A549 (cell line): ENCODE measurements at regions not wholly inside any gene's neighbourhood (a gene's known extent, or its start where the extent isn't known, plus 50 kb on each side); places are given as distances from the start of the nearest gene placed in this dataset.

ENCODE experiments used
- CTCF ChIP-seq: fragments of >200 bp; sonication (Bioruptor Twin); formaldehyde crosslinking; IDR thresholded peaks from 3 replicates; pipeline ENCODE4 v1.5.1; 2016
- FOSL2 ChIP-seq, 2 experiments: fragments of 450-650 bp in 1 of 2; fragments of >200 bp in 1 of 2; sonication (Bioruptor Twin) in 1 of 2; formaldehyde crosslinking; IDR thresholded peaks; 2 replicates each; pipeline versions ENCODE4 v1.5.0 to v1.6.1; 2016 to 2020; ENCODE audit warnings: mild to moderate bottlenecking in 1 of 2, moderate library complexity in 1 of 2
- NPAS2 ChIP-seq: fragments of 250-450 bp; sonication (Bioruptor Pico); IDR thresholded peaks from 2 replicates; pipeline ENCODE4 v1.8.0; 2022; ENCODE audit warnings: mild to moderate bottlenecking, moderate library complexity, borderline replicate concordance
- POLR2A ChIP-seq: IDR thresholded peaks from 2 replicates; pipeline ENCODE4 v1.6.1; 2012; ENCODE audit warnings: mild to moderate bottlenecking, low read length
- RCOR1 ChIP-seq: fragments of 150-350 bp; IDR thresholded peaks from 2 replicates; pipeline ENCODE4 v1.6.1; 2014; ENCODE audit warnings: antibody characterized with exemption, low read length, low read depth

- TF ChIP-seq POLR2A (no peak), FOSL2 (IDR thresholded peaks at IDR 0.05) (no peak), FOSL2 (CRISPR knock-in tag; IDR thresholded peaks at IDR 0.05) (no peak), CTCF (no peak), RCOR1 (no peak), NPAS2 (no peak)
These were observed 110.2 kb downstream of the XRCC2 start for GRCh38 chr7:152565731-152566130.
